GM18508 (cell line): ENCODE measurements at regions not wholly inside any gene's neighbourhood (a gene's known extent, or its start where the extent isn't known, plus 50 kb on each side); places are given as distances from the start of the nearest gene placed in this dataset.
A peak's percentile ranks its signal among the peaks of the same experiment; 100 is the strongest.
"Not testable (repeated sequence)": the region's sequence is repeated elsewhere in the genome, so short reads cannot be mapped to it uniquely, and the experiment has no call there.

Source experiments
- ATAC-seq: cut with Tn5 transposase; IDR thresholded peaks from one replicate; pipeline ENCODE4 v1.9.1; 2021; ENCODE audit warnings: moderate number of reproducible peaks; ENCODE audit not compliant: insufficient read depth, unreplicated experiment

- no peak for ATAC-seq
Measured at GRCh38 chr9:75504721-75505120, 385.8 kb upstream of the PCSK5 start.

DNA sequence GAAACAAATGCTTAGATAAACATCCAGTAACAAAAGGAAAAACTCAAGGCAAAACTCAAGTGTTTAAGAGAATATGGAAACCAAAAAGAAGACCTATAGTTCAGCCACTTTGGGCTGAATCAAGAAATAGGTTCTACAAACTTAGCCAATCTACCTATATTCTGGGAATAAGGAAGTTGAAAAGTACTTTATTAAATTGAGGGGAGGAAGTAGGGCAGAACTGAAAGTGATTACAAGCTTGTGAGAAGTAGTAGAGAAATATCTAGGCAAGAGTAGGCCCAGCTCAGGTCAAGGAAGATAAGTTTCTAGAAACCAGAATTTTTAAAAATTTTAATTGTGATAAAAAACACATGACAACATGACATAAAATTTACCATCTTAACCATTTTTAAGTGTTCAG is 384.8 kb upstream of the PCSK5 start:
- no peak for ATAC-seq

- ATAC-seq = no peak
Measured at GRCh38 chr9:75529463-75529862, 361.0 kb upstream of the PCSK5 start.

GRCh38 chr9:75531588-75531987 is 358.9 kb upstream of the PCSK5 start:
- no peak for ATAC-seq

GRCh38 chr9:75532233-75533050 is 358.0 kb upstream of the PCSK5 start:
- no peak for ATAC-seq

DNA sequence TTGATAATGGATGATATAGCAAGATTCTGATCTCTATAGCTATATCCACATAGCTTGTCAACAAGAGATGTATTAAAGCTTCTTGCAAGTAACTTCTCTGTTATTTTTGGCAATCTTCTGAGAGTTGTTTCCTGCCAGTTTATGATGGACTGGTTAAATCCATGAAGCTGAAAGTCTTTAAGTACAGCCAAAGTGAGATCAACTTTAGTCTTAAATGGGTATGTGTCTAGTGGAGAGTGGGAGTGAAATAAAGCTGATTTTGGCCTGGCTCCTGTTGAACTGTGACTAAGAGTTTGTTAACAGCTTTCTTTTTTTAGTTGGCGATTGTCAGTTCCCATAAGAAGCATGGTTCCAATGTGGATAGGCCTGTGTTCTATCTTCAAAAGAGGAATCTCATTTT is 350.9 kb upstream of the PCSK5 start:
- no peak for ATAC-seq

GRCh38 chr9:75540185-75540584 is 350.3 kb upstream of the PCSK5 start:
- no peak for ATAC-seq

- ATAC-seq = no peak
Measured at GRCh38 chr9:75541734-75542133, 348.7 kb upstream of the PCSK5 start.

GRCh38 chr9:75544815-75545214 is 345.7 kb upstream of the PCSK5 start:
- no peak for ATAC-seq

- ATAC-seq = no peak
Measured at GRCh38 chr9:75545287-75545686, 345.2 kb upstream of the PCSK5 start.

GRCh38 chr9:75548871-75549270 is 341.6 kb upstream of the PCSK5 start:
- ATAC-seq = no peak

- no peak for ATAC-seq
Measured at GRCh38 chr9:75551861-75552260, 338.6 kb upstream of the PCSK5 start.

DNA sequence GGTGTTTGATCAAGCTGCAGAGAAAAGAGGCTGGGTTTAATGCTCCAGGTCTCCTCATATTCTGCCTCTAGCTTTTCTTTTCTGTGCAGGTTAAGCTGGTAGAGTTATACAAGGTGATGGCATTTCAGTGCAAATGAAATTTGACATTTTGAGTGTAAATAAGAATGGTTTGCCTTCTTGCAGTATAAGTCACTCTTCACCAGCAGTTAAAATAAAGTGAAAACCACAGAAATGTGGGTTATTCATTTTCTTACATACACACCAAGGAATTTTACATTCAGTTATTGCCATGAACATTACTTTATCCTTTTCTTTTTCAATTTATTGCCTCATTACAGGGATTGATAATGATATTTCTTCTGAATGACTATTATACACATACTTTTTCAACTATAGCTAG is 337.5 kb upstream of the PCSK5 start:
- no peak for ATAC-seq

DNA sequence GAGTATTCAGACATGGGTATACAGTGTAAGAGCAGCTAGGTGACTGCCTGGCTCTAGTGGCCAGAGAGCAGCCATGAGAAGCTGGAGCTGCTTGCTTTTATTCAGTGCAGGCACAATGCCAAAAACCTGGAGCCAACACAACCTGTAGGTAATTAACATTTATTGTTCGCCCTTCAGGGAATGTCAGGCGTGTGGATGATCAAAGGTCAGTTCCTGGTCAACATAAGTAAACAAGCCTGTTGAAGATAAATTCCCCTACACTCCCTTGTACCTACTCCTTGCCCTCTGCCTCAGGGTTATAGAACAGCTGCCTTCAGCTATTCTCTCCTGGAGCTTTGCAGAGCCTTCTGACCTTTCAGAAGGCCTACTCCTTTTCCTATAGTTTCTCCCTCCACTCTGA is 323.7 kb upstream of the PCSK5 start:
- not testable (repeated sequence) for ATAC-seq

GRCh38 chr9:75570538-75570937 is 319.9 kb upstream of the PCSK5 start:
- ATAC-seq = no peak

GRCh38 chr9:75574569-75574968 is 315.9 kb upstream of the PCSK5 start:
- no peak for ATAC-seq

DNA sequence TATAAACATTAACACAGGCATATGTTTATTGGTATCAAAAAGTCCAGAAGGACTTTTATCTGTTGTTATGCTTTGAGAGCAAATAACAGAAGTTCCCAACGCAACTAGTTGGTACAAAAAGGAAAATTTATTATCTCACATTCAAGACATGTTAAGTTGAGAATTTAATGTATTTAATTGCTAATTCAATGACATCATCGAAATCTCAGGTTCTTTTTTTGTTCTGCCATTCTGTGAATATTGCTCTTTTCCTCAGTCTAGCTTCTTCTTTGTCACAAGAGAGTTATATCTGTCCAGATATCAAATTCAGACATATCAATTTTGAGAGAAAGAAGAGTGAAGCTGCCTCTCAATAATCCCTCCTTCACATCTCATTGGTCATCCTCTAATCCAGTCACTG is 307.6 kb upstream of the PCSK5 start:
- no peak for ATAC-seq

- ATAC-seq = peak; percentile 56
Measured at GRCh38 chr9:75588808-75589207, 301.7 kb upstream of the PCSK5 start.

DNA sequence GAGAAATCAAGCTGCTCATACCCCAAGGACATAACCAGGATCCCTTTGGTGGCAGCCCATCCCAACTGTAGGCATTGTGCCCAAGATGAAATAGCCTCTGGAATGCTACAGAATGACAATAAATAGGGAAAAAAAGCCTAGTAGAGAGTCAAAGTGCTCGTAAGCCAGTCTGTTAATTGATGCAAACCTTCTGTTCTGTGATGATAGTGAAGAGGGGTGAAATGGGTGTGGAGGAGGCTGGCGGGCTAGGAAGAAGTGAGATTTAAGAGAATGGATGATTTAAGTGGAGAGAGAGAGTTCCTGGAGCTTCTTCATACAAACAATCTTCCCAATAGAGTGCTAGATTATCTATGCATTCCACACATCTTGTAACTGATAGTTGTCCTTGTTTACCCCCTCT is 301.0 kb upstream of the PCSK5 start:
- no peak for ATAC-seq

- no peak for ATAC-seq
Measured at GRCh38 chr9:75591972-75592371, 298.5 kb upstream of the PCSK5 start.

DNA sequence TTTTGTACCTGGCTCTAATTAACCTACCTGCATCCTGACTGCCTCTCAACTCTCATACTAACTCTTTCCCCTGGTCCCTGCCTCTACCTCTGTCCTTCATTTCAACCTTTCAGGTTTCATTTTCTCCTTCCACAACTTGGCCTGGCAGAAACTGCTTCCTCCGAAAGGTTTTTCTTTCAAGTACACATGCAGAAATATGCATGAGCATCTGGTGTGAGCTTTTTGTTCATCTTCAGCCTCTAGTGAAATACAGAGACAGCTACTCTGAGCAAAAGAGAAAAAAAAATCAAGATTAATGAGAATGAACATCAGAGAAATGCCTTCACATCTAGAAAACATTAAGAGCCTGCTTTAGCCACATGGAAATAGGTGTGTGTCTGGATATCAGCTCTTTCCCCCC is 297.9 kb upstream of the PCSK5 start:
- no peak for ATAC-seq

DNA sequence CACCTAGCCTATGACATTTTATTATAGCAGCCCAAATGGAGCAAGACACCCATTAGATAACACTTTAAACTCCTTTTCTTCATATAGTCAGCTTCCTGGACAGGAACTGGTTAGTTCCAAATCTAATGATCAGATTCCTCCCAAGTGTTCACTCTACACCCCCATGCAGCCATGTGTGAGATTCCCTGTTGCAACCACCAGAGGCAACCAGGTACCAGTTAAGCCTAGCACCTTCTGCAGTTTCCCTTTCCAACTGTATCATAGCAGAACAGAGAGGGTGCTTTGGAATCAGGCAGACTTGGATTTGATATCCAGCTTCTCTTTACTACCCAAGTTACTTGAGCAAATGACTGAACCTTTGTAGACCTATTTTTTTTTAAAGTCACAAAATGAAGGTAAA is 296.6 kb upstream of the PCSK5 start:
- no peak for ATAC-seq
